Pancreas (tissue), 10 donors: ENCODE measurements at regions not wholly inside any gene's neighbourhood (a gene's known extent, or its start where the extent isn't known, plus 50 kb on each side); places are given as distances from the start of the nearest gene placed in this dataset.

ENCODE experiments used
- ATAC-seq, 4 donors: fragments of 200-7000 bp; cut with Tn5 transposase; one replicate each; pipeline versions ENCODE4 v1.8.0 to v1.9.1; 2020; ENCODE audit warnings: mild to moderate bottlenecking in 4 of 4, moderate library complexity in 4 of 4
- DNase-seq, 6 donors: peaks; one replicate each; pipeline ENCODE4 v3.0.0-alpha.2; 2020
- FAIRE-seq: peaks from 2 replicates; lab custom pipeline; 2012; peaks lifted over from hg19 to GRCh38; lab: Jason Lieb, UNC
- H3K27ac ChIP-seq, 4 donors: fragments of 200-600 bp; sonication (generic); 1 replicate in 3 of 4; 2 replicates in 1 of 4; pipeline versions ENCODE4 v1.5.0 to v1.8.0; 2020
- H3K27me3 ChIP-seq, 4 donors: fragments of 200-600 bp; one replicate each; pipeline ENCODE4 v1.8.0; 2021
- H3K36me3 ChIP-seq, 3 donors: fragments of 200-600 bp; sonication (generic) in 1 of 3; one replicate each; pipeline versions ENCODE4 v1.5.0 to v1.8.0; 2020 to 2021
- H3K4me1 ChIP-seq, 3 donors: fragments of 200-600 bp; one replicate each; pipeline ENCODE4 v1.8.0; 2021
- H3K4me3 ChIP-seq, 4 donors: fragments of 200-600 bp; sonication (generic) in 2 of 4; one replicate each; pipeline versions ENCODE4 v1.5.0 to v1.8.0; 2020 to 2021
- H3K9me3 ChIP-seq, 4 donors: fragments of 200-600 bp; one replicate each; pipeline ENCODE4 v1.8.0; 2021
- CTCF ChIP-seq, 4 donors: fragments of 200-600 bp; sonication (generic) in 3 of 4; IDR thresholded peaks; one replicate each; pipeline versions ENCODE4 v1.5.0 to v1.8.0; 2021; ENCODE audit warnings: antibody characterized with exemption in 4 of 4
- WGBS, 2 donors: extraction: QIAGEN DNeasy Blood & Tissue Kit; methylation state at CpG; one replicate each; pipeline ENCODE4 v1.1.7; 2013; 5-methylcytosine and 5-hydroxymethylcytosine counted together
- intact Hi-C, 3 donors: fragments of 100-400 bp; cut with DNase I; formaldehyde crosslinking; loops; one replicate each; pipeline versions ENCODE4 v1.11.1 to v1.14.2; 2022
- donor health status: healthy with polysubstance abuse.
- donor health status: DM: no; HTN: no; CAD: no; lungs with moderate emphysema.
- donor health status: DM: no; HTN: no; CAD: no.
- donor health status: control.
- donor health status: control.
- donor health status: Bipolar disorder and iron deficiency.
- donor health status: DM: yes; HTN: yes; CAD: no.
- donor health status: DM: no; HTN: no; CAD: no.
- donor health status: DM: no; HTN: no; CAD: no.
- donor health status: DM: yes; HTN: yes; CAD: no.

- DNase-seq (no peak), FAIRE-seq (no peak), ATAC-seq (no peak)
- 94 to 95% methylated on average over 17 of the region's 17 CpGs for WGBS, 2 donors
- Histone ChIP-seq H3K9me3 (no peaks in the 10 kb centered on the region), H3K27ac (no peak overlapping the region), H3K36me3 (no peaks in the 10 kb centered on the region), H3K4me3 (no peak overlapping the region), H3K27me3 (no peaks in the 10 kb centered on the region), H3K4me1 (no peaks in the 10 kb centered on the region)
- intact Hi-C loops = no loop called here
- no peak for TF ChIP-seq CTCF (IDR thresholded peaks at IDR 0.05)
Observed at GRCh38 chr14:96931751-96932150, 134.6 kb downstream of the VRK1 start.

- ATAC-seq = no peak
- intact Hi-C loops = no loop called here
- no peak for TF ChIP-seq CTCF (IDR thresholded peaks at IDR 0.05)
- FAIRE-seq = no peak
- no peaks in the 10 kb centered on the region for H3K9me3 ChIP-seq
- no peaks in the 10 kb centered on the region for H3K4me1 ChIP-seq
- H3K36me3 ChIP-seq = no peaks in the 10 kb centered on the region
- no peak overlapping the region for H3K27ac ChIP-seq
- H3K4me3 ChIP-seq = no peak overlapping the region
- WGBS, 2 donors = 53 to 55% methylated on average over 13 of the region's 13 CpGs
- no peaks in the 10 kb centered on the region for H3K27me3 ChIP-seq
- no peak for DNase-seq
Observed at GRCh38 chr14:96934638-96935330, 137.6 kb downstream of the VRK1 start.

- Histone ChIP-seq H3K4me3 (no peak overlapping the region), H3K27ac (no peak overlapping the region), H3K36me3 (no peaks in the 10 kb centered on the region), H3K4me1 (no peaks in the 10 kb centered on the region), H3K9me3 (no peaks in the 10 kb centered on the region), H3K27me3 (no peaks in the 10 kb centered on the region)
- DNase-seq (no peak), FAIRE-seq (no peak), ATAC-seq (no peak)
- TF ChIP-seq CTCF (IDR thresholded peaks at IDR 0.05) = no peak
- intact Hi-C loops = no loop called here
- WGBS, 2 donors = 60 to 63% methylated on average over 7 of the region's 7 CpGs
Observed at GRCh38 chr14:96938946-96939345, 141.8 kb downstream of the VRK1 start.

- no peak for ATAC-seq
Observed at GRCh38 chr14:96940009-96940408, 142.8 kb downstream of the VRK1 start.

More at GRCh38 chr14:96940009-96940408, 142.8 kb downstream of the VRK1 start:
- H3K27ac ChIP-seq = no peak overlapping the region
- no peaks in the 10 kb centered on the region for H3K9me3 ChIP-seq
- H3K36me3 ChIP-seq = no peaks in the 10 kb centered on the region
- WGBS, 2 donors = 20 to 23% methylated on average over 3 of the region's 3 CpGs
- no peaks in the 10 kb centered on the region for H3K27me3 ChIP-seq
- no peaks in the 10 kb centered on the region for H3K4me1 ChIP-seq
- intact Hi-C loops = no loop called here
- DNase-seq (no peak), FAIRE-seq (no peak)
- H3K4me3 ChIP-seq = no peak overlapping the region
- no peak for TF ChIP-seq CTCF (IDR thresholded peaks at IDR 0.05)
